Mesodermal cell (in vitro differentiated cells): ENCODE measurements at regions not wholly inside any gene's neighbourhood (a gene's known extent, or its start where the extent isn't known, plus 50 kb on each side); places are given as distances from the start of the nearest gene placed in this dataset.

ENCODE experiments used
- H3K27ac ChIP-seq: 2 replicates; pipeline ENCODE4 v1.7.0; 2013; ENCODE audit warnings: mild to moderate bottlenecking, low read depth, low read length, moderate library complexity; ENCODE audit not compliant: severe bottlenecking
- H3K36me3 ChIP-seq: 2 replicates; pipeline ENCODE4 v1.7.1; 2013; ENCODE audit warnings: mild to moderate bottlenecking, low read length, moderate library complexity; ENCODE audit not compliant: control insufficient read depth, insufficient read depth
- H3K4me1 ChIP-seq: one replicate; pipeline ENCODE4 v1.7.1; 2013; ENCODE audit warnings: mild to moderate bottlenecking, low read length; ENCODE audit not compliant: insufficient read depth, control insufficient read depth, poor library complexity, severe bottlenecking
- H3K4me3 ChIP-seq: 2 replicates; pipeline ENCODE4 v1.7.0; 2013; ENCODE audit warnings: low read length, control low read depth, mild to moderate bottlenecking; ENCODE audit not compliant: insufficient read depth, poor library complexity, severe bottlenecking; ENCODE audit errors: extremely low read depth
- H3K9me3 ChIP-seq: 2 replicates; pipeline ENCODE4 v1.7.1; 2013; ENCODE audit warnings: mild to moderate bottlenecking, low read length, moderate library complexity; ENCODE audit not compliant: control insufficient read depth
- WGBS, 2 experiments: methylation state at CpG; one replicate each; pipeline ENCODE4 v1.1.5; 2013; ENCODE audit warnings: missing lambda C conversion rate in 2 of 2; ENCODE audit not compliant: insufficient coverage in 2 of 2; 5-methylcytosine and 5-hydroxymethylcytosine counted together

- H3K27ac ChIP-seq: no peak overlapping the region
- no peaks in the 10 kb centered on the region for H3K36me3 ChIP-seq
- H3K4me1 ChIP-seq: peaks cover 19% of the 10 kb centered on the region
- H3K9me3 ChIP-seq: peaks cover 10% of the 10 kb centered on the region
- no peak overlapping the region for H3K4me3 ChIP-seq
These were observed 96.4 kb downstream of the TRIB2 start for GRCh38 chr2:12813166-12813565.

- peaks cover 42% of the 10 kb centered on the region for H3K4me1 ChIP-seq
- H3K4me3 ChIP-seq: no peak overlapping the region
- peaks cover 10% of the 10 kb centered on the region for H3K9me3 ChIP-seq
- WGBS, 2 experiments: 95 to 100% methylated on average over 1 to 2 of the region's 4 CpGs
- H3K36me3 ChIP-seq: no peaks in the 10 kb centered on the region
- no peak overlapping the region for H3K27ac ChIP-seq
These were observed 99.9 kb downstream of the TRIB2 start for GRCh38 chr2:12816379-12817306.

DNA sequence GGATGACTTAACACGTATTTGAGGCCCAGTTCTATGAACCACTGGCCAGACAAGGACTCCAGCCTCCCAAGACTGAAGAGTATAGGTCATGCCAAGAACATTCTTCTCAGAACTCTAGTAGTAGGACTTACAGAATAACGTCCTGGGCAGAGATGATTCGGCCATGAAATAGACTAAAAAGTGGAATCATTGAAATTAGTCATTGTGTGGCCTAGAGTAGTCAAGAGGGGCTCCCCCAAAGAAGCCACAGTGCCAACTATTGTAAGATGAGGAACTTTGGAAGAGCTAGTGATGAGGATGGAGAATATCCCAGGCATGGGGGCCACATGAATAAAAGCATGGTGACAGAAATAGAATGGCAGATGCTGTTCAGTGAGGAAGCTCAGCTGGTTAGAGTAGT is 101.1 kb downstream of the TRIB2 start:
- H3K4me1 ChIP-seq: peaks cover 42% of the 10 kb centered on the region
- no peak overlapping the region for H3K27ac ChIP-seq
- no peaks in the 10 kb centered on the region for H3K36me3 ChIP-seq
- H3K9me3 ChIP-seq: peaks cover 10% of the 10 kb centered on the region
- no peak overlapping the region for H3K4me3 ChIP-seq
- 100% methylated on average over 1 of the region's 3 CpGs for WGBS, 2 experiments

DNA sequence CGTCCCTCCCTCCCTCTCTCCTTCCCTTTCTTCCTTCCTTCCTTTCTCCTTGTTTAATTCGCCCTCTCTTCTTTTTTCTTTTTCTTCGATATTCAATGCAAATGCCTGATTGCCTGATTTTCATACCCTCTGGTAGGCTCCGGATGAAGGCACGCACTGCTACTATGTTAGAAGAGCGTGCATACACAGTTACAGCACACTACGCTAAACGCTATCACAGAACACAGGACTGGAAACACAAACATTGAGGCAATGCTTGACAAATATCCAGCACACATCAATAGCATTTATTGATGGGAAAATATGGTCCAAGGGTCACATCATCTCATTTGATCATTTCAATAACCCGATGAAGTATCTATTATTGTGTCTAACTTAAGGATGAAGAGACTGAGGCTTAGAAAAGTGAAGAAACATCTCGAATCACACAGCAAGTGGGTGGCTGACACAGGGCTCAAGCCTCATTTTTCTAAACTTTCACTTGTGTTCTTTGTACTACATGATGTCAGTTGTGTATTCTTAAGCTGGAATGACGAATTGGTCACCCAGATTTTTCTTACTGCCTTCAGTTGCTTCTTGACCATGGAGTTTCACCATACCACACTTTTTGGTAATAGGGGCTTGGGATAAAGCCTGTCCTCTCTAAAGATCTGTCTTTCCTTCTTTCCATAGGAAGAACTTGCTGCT is 101.8 kb downstream of the TRIB2 start:
- H3K4me3 ChIP-seq: no peak overlapping the region
- H3K9me3 ChIP-seq: peaks cover 10% of the 10 kb centered on the region
- 92 to 100% methylated on average over 8 of the region's 11 CpGs for WGBS, 2 experiments
- no peaks in the 10 kb centered on the region for H3K36me3 ChIP-seq
- peaks cover 46% of the 10 kb centered on the region for H3K4me1 ChIP-seq
- H3K27ac ChIP-seq: peak overlapping the region; percentile 87

- H3K36me3 ChIP-seq: no peaks in the 10 kb centered on the region
- H3K4me1 ChIP-seq: peaks cover 51% of the 10 kb centered on the region
- WGBS, 2 experiments: 64 to 79% methylated on average over 3 of the region's 3 CpGs
- peaks cover 10% of the 10 kb centered on the region for H3K9me3 ChIP-seq
- H3K27ac ChIP-seq: peak overlapping the region; percentile 87
- H3K4me3 ChIP-seq: no peak overlapping the region
These were observed 102.4 kb downstream of the TRIB2 start for GRCh38 chr2:12819103-12819475.

GRCh38 chr2:12819721-12820120 is 103.0 kb downstream of the TRIB2 start:
- no peaks in the 10 kb centered on the region for H3K36me3 ChIP-seq
- 100% methylated on average over 1 of the region's 3 CpGs; no CpG with 5 or more reads in 1 of the 2 experiments for WGBS, 2 experiments
- no peak overlapping the region for H3K4me3 ChIP-seq
- H3K4me1 ChIP-seq: peaks cover 56% of the 10 kb centered on the region
- peak overlapping the region; percentile 87 for H3K27ac ChIP-seq
- peaks cover 10% of the 10 kb centered on the region for H3K9me3 ChIP-seq

DNA sequence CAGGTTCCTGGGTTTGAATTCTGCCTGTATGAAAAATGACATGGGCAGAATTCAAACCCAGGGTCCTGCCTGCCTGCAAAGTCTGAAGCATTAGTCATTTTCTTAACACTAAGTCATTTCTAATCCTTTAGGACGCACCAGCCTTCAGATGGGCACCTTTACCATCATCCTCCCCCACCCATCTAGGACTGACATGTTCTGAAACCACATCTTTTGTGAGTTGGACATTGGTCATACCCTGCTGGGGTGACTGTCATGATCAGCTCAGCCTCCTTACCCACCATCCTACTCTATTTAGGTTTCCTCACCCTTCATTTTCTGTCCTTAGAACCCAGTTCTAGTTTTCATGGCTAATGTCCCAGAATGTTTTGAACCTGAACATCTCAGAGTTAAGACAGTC is 104.9 kb downstream of the TRIB2 start:
- H3K9me3 ChIP-seq: peaks cover 10% of the 10 kb centered on the region
- H3K36me3 ChIP-seq: no peaks in the 10 kb centered on the region
- no peak overlapping the region for H3K27ac ChIP-seq
- H3K4me3 ChIP-seq: no peak overlapping the region
- 93 to 100% methylated on average over 1 of the region's 1 CpG for WGBS, 2 experiments
- peaks cover 48% of the 10 kb centered on the region for H3K4me1 ChIP-seq

GRCh38 chr2:12824351-12824777 is 107.6 kb downstream of the TRIB2 start:
- WGBS, 2 experiments: 79 to 80% methylated on average over 2 of the region's 3 CpGs
- H3K4me3 ChIP-seq: no peak overlapping the region
- H3K27ac ChIP-seq: peak overlapping the region; percentile 66
- no peaks in the 10 kb centered on the region for H3K9me3 ChIP-seq
- H3K36me3 ChIP-seq: no peaks in the 10 kb centered on the region
- peaks cover 35% of the 10 kb centered on the region for H3K4me1 ChIP-seq

GRCh38 chr2:12824778-12825379 is 108.1 kb downstream of the TRIB2 start:
- H3K9me3 ChIP-seq: no peaks in the 10 kb centered on the region
- H3K27ac ChIP-seq: peak overlapping the region; percentile 66
- 89 to 92% methylated on average over 5 to 8 of the region's 9 CpGs for WGBS, 2 experiments
- H3K4me1 ChIP-seq: peaks cover 30% of the 10 kb centered on the region
- no peak overlapping the region for H3K4me3 ChIP-seq
- no peaks in the 10 kb centered on the region for H3K36me3 ChIP-seq

DNA sequence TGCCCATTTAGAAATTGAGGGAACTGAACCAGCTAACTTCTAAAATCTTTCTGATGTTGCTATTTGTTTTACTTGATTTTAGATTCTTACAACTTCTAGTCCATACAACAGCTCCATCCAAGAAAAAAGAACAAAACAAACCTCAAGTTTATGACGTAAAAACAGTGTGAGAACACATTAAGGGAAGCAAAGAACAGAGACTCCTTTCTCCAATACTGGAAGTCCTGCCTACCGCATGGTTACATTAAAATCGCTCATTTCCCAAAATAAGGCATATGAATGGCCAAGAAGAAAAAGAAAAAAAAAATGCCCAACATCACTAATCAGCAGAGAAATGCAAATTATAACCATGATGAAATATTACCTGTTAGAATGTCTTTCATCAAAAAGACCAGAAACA is 110.0 kb downstream of the TRIB2 start:
- H3K4me1 ChIP-seq: peaks cover 20% of the 10 kb centered on the region
- 100% methylated on average over 1 of the region's 3 CpGs; no CpG with 5 or more reads in 1 of the 2 experiments for WGBS, 2 experiments
- H3K27ac ChIP-seq: no peak overlapping the region
- no peak overlapping the region for H3K4me3 ChIP-seq
- no peaks in the 10 kb centered on the region for H3K36me3 ChIP-seq
- H3K9me3 ChIP-seq: no peaks in the 10 kb centered on the region
